Osteoblast (primary cell): ENCODE measurements at regions not wholly inside any gene's neighbourhood (a gene's known extent, or its start where the extent isn't known, plus 50 kb on each side); places are given as distances from the start of the nearest gene placed in this dataset.
A peak's percentile ranks its signal among the peaks of the same experiment; 100 is the strongest.

Experiments used
- DNase-seq: peaks from one replicate; pipeline ENCODE4 v3.0.0; 2011; ENCODE audit warnings: low spot score, mixed read lengths; ENCODE audit not compliant: insufficient read length; ENCODE audit errors: missing footprints
- H2AFZ ChIP-seq: 2 replicates; pipeline ENCODE4 v1.6.0; 2011; ENCODE audit warnings: mild to moderate bottlenecking, low read length
- H3K27ac ChIP-seq: 2 replicates; pipeline ENCODE4 v1.5.1; 2011; ENCODE audit warnings: mild to moderate bottlenecking, low read depth, low read length, moderate library complexity
- H3K27me3 ChIP-seq: 2 replicates; pipeline ENCODE4 v1.6.0; 2012; ENCODE audit warnings: mild to moderate bottlenecking, control low read depth, inconsistent platforms, low read length, moderate library complexity; ENCODE audit not compliant: insufficient read depth
- H3K36me3 ChIP-seq: 2 replicates; pipeline ENCODE4 v1.5.1; 2011; ENCODE audit warnings: mild to moderate bottlenecking, low read length, control low read depth, moderate library complexity; ENCODE audit not compliant: insufficient read depth
- H3K4me1 ChIP-seq: 2 replicates; pipeline ENCODE4 v1.5.1; 2011; ENCODE audit warnings: mild to moderate bottlenecking, low read length, control low read depth, moderate library complexity; ENCODE audit not compliant: insufficient read depth
- H3K4me2 ChIP-seq: 2 replicates; pipeline ENCODE4 v1.6.0; 2011; ENCODE audit warnings: mild to moderate bottlenecking, low read length; ENCODE audit not compliant: insufficient read depth
- H3K4me3 ChIP-seq: fragments of 200-600 bp; sonication (generic); 3 replicates; pipeline ENCODE4 v1.5.1; 2012; ENCODE audit warnings: mild to moderate bottlenecking, low read length, inconsistent platforms; ENCODE audit not compliant: insufficient read depth
- H3K79me2 ChIP-seq: 2 replicates; pipeline ENCODE4 v1.6.0; 2012; ENCODE audit warnings: mild to moderate bottlenecking, low read length, control low read depth, inconsistent platforms; ENCODE audit not compliant: insufficient read depth
- H3K9me3 ChIP-seq: 2 replicates; pipeline ENCODE4 v1.5.1; 2011; ENCODE audit warnings: low read depth, low read length, control low read depth
- H4K20me1 ChIP-seq: 2 replicates; pipeline ENCODE4 v1.6.0; 2012; ENCODE audit warnings: mild to moderate bottlenecking, low read length, control low read depth; ENCODE audit not compliant: insufficient read depth
- TF ChIP-seq, protein P1 (sequence below): IDR thresholded peaks from 2 replicates; pipeline ENCODE4 v1.5.1; 2011; ENCODE audit warnings: mild to moderate bottlenecking, low read depth, low read length, moderate library complexity; ENCODE audit errors: extremely low read depth

DNA sequence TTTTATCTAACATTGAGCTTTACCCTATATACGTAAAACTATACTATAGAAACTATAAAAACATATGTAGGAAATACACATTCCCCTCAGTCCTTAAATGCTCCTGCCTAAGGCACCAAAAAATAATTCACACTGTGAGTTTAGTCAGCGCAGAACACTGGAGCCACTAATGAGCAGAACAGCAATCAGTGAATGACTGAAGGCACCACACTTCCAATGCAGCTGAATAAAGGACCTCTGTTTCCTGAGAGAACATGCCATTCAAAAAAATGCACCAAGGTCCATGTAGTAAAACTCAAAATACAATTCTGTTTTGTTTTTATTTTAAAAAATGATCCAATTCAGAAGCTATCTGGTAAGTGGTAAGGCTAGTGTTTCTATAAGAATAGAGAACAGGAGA lies 1280.6 kb upstream of the NRXN1 start:
- H3K36me3 ChIP-seq = no peaks in the 10 kb centered on the region
- H3K27ac ChIP-seq = no peak overlapping the region
- H3K4me3 ChIP-seq = no peak overlapping the region
- H3K4me2 ChIP-seq = no peak overlapping the region
- H3K79me2 ChIP-seq = no peaks in the 10 kb centered on the region
- no peak overlapping the region for H2AFZ ChIP-seq
- no peaks in the 10 kb centered on the region for H3K9me3 ChIP-seq
- no peak for DNase-seq
- no peaks in the 10 kb centered on the region for H4K20me1 ChIP-seq
- no peaks in the 10 kb centered on the region for H3K4me1 ChIP-seq
- H3K27me3 ChIP-seq = no peaks in the 10 kb centered on the region
- TF ChIP-seq, protein P1, sequence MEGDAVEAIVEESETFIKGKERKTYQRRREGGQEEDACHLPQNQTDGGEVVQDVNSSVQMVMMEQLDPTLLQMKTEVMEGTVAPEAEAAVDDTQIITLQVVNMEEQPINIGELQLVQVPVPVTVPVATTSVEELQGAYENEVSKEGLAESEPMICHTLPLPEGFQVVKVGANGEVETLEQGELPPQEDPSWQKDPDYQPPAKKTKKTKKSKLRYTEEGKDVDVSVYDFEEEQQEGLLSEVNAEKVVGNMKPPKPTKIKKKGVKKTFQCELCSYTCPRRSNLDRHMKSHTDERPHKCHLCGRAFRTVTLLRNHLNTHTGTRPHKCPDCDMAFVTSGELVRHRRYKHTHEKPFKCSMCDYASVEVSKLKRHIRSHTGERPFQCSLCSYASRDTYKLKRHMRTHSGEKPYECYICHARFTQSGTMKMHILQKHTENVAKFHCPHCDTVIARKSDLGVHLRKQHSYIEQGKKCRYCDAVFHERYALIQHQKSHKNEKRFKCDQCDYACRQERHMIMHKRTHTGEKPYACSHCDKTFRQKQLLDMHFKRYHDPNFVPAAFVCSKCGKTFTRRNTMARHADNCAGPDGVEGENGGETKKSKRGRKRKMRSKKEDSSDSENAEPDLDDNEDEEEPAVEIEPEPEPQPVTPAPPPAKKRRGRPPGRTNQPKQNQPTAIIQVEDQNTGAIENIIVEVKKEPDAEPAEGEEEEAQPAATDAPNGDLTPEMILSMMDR = no peak

DNA sequence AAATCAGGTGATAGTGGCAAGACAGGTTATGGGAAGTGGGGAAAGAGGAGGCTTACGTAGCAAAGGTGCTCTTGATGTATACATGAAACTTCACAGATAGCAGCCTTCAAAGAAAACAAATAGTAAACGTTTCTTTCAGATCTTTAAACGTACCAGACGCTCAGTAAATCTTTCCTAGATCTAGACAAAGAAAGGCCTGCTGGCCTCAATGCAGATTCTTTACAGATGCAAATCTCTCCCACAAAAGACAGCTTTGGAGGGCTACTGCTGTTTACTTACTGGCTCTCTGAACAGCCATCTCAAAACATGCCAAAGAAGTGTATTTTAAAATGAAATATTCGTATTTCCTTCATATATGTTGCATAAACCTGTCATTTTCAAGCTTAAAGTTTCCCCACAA lies 1279.9 kb upstream of the NRXN1 start:
- H3K27me3 ChIP-seq = no peaks in the 10 kb centered on the region
- TF ChIP-seq, protein P1 = no peak
- H3K4me3 ChIP-seq = no peak overlapping the region
- no peaks in the 10 kb centered on the region for H4K20me1 ChIP-seq
- DNase-seq = no peak
- peak overlapping the region; percentile 10 for H2AFZ ChIP-seq
- no peaks in the 10 kb centered on the region for H3K36me3 ChIP-seq
- no peak overlapping the region for H3K4me2 ChIP-seq
- no peak overlapping the region for H3K27ac ChIP-seq
- no peaks in the 10 kb centered on the region for H3K4me1 ChIP-seq
- no peaks in the 10 kb centered on the region for H3K9me3 ChIP-seq
- H3K79me2 ChIP-seq = no peaks in the 10 kb centered on the region

DNA sequence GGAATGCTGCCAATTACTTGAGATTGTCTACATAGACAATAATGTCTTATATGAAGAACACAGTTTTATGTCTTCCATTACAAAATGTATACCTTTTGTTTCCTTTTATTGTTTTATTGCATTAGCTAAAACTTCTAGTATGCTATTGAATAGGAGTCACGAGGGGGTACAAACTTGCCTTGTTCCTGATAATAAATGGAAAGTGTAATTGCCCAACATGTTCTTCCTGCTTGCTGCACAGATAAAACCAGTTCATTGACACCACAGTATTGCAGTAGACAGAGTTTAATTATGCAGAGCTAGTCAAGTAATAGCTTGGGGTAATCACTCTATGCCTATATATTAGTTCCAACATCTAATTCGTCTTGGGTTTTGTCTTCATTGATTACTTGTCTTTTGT lies 1276.2 kb upstream of the NRXN1 start:
- no peaks in the 10 kb centered on the region for H3K36me3 ChIP-seq
- H3K27ac ChIP-seq = no peak overlapping the region
- no peak overlapping the region for H2AFZ ChIP-seq
- H3K9me3 ChIP-seq = no peaks in the 10 kb centered on the region
- H3K4me1 ChIP-seq = no peaks in the 10 kb centered on the region
- H3K4me3 ChIP-seq = no peak overlapping the region
- no peak for DNase-seq
- no peaks in the 10 kb centered on the region for H3K79me2 ChIP-seq
- TF ChIP-seq, protein P1 = no peak
- H3K4me2 ChIP-seq = no peak overlapping the region
- H3K27me3 ChIP-seq = no peaks in the 10 kb centered on the region
- no peaks in the 10 kb centered on the region for H4K20me1 ChIP-seq

DNA sequence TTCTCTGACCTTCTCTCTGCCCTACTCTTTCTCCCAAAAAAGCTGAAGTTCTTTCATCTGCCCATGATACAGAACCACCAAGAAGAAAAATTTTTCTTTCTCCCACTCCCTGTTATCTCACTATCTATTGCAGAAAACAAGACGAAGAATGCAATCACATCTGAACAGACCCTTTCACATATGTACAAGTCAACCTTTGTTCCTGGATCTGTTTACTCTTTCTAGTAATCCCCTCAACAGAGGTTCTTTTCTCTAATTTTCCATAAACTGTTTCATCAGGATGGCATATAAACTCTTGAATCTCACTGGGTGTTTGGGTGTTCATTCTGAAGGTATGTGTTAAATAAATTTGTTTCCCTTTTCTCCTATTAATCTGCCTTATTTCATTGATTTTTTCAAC lies 1262.7 kb upstream of the NRXN1 start:
- H3K27ac ChIP-seq = no peak overlapping the region
- no peaks in the 10 kb centered on the region for H3K79me2 ChIP-seq
- H3K4me1 ChIP-seq = no peaks in the 10 kb centered on the region
- no peaks in the 10 kb centered on the region for H3K36me3 ChIP-seq
- no peak overlapping the region for H3K4me3 ChIP-seq
- H3K9me3 ChIP-seq = no peaks in the 10 kb centered on the region
- H4K20me1 ChIP-seq = no peaks in the 10 kb centered on the region
- H3K4me2 ChIP-seq = no peak overlapping the region
- no peaks in the 10 kb centered on the region for H3K27me3 ChIP-seq
- no peak overlapping the region for H2AFZ ChIP-seq
- no peak for DNase-seq
- TF ChIP-seq, protein P1 = no peak
